Peyer's patch (tissue), 4 donors: ENCODE measurements at regions not wholly inside any gene's neighbourhood (a gene's known extent, or its start where the extent isn't known, plus 50 kb on each side); places are given as distances from the start of the nearest gene placed in this dataset.
"Not testable (repeated sequence)": the region's sequence is repeated elsewhere in the genome, so short reads cannot be mapped to it uniquely, and the experiment has no call there.

Experiments used
- DNase-seq, 3 donors: peaks; one replicate each; pipeline ENCODE4 v3.0.0-alpha.2; 2017 to 2019
- H3K27ac ChIP-seq, 4 donors: fragments of 200-600 bp; sonication (generic); one replicate each; pipeline ENCODE4 v1.5.1; 2016 to 2019
- H3K27me3 ChIP-seq, 2 donors: fragments of 200-600 bp; sonication (generic); one replicate each; pipeline ENCODE4 v1.5.1; 2019
- H3K36me3 ChIP-seq, 3 donors: fragments of 200-600 bp; sonication (generic); one replicate each; pipeline ENCODE4 v1.5.1; 2016 to 2019
- H3K4me1 ChIP-seq, 4 donors: fragments of 200-600 bp; sonication (generic); one replicate each; pipeline ENCODE4 v1.5.1; 2016 to 2019
- H3K4me3 ChIP-seq, 4 donors: fragments of 200-600 bp; sonication (generic); 1 replicate in 3 of 4; 2 replicates in 1 of 4; pipeline ENCODE4 v1.5.1; 2016 to 2019; ENCODE audit warnings: mild to moderate bottlenecking in 1 of 4
- H3K9me3 ChIP-seq, 4 donors: fragments of 200-600 bp; sonication (generic); one replicate each; pipeline ENCODE4 v1.5.1; 2016 to 2019; ENCODE audit warnings: mild to moderate bottlenecking in 1 of 4
- CTCF ChIP-seq, 6 experiments: fragments of 450-650 bp in 4 of 6; fragments of 200-600 bp in 2 of 6; sonication (generic) in 1 of 6; IDR thresholded peaks; one replicate each; pipeline ENCODE4 v1.5.1; 2017 to 2019; ENCODE audit warnings: antibody characterized with exemption in 6 of 6, mild to moderate bottlenecking in 3 of 6, moderate library complexity in 1 of 6
- POLR2A ChIP-seq, 2 donors: fragments of 450-650 bp; IDR thresholded peaks; one replicate each; pipeline ENCODE4 v1.5.1; 2017; ENCODE audit warnings: antibody characterized with exemption in 2 of 2, mild to moderate bottlenecking in 2 of 2, moderate library complexity in 2 of 2

GRCh38 chr3:153927107-153927506 is 194.1 kb upstream of the ARHGEF26 start:
- H3K27ac ChIP-seq, result no peak overlapping the region
- no peaks in the 10 kb centered on the region for H3K4me1 ChIP-seq
- no peak for DNase-seq
- no peaks in the 10 kb centered on the region for H3K36me3 ChIP-seq
- H3K9me3 ChIP-seq, result no peaks in the 10 kb centered on the region
- no peak for TF ChIP-seq POLR2A (IDR thresholded peaks at IDR 0.05)
- no peak for TF ChIP-seq CTCF (IDR thresholded peaks at IDR 0.05)
- no peak overlapping the region for H3K4me3 ChIP-seq
- no peaks in the 10 kb centered on the region for H3K27me3 ChIP-seq

- Histone ChIP-seq H3K27me3 (no peaks in the 10 kb centered on the region), H3K4me3 (no peak overlapping the region), H3K4me1 (no peaks in the 10 kb centered on the region), H3K9me3 (no peaks in the 10 kb centered on the region), H3K27ac (no peak overlapping the region), H3K36me3 (no peaks in the 10 kb centered on the region)
- TF ChIP-seq CTCF (IDR thresholded peaks at IDR 0.05) (no peak), POLR2A (IDR thresholded peaks at IDR 0.05) (no peak)
- DNase-seq, result no peak
Measured at GRCh38 chr3:153928851-153929250, 192.3 kb upstream of the ARHGEF26 start.

- DNase-seq, H3K4me3 ChIP-seq, H3K27me3 ChIP-seq, H3K36me3 ChIP-seq, H3K27ac ChIP-seq, H3K4me1 ChIP-seq, H3K9me3 ChIP-seq: not testable (repeated sequence)
Measured at GRCh38 chr3:153933481-153933880, 187.7 kb upstream of the ARHGEF26 start.

GRCh38 chr3:153944084-153944483 is 177.1 kb upstream of the ARHGEF26 start:
- Histone ChIP-seq H3K27me3 (no peaks in the 10 kb centered on the region), H3K4me3 (no peak overlapping the region), H3K4me1 (no peaks in the 10 kb centered on the region), H3K36me3 (no peaks in the 10 kb centered on the region), H3K27ac (no peak overlapping the region), H3K9me3 (no peaks in the 10 kb centered on the region)
- no peak for DNase-seq
- TF ChIP-seq CTCF (IDR thresholded peaks at IDR 0.05) (no peak), POLR2A (IDR thresholded peaks at IDR 0.05) (no peak)

- DNase-seq, result no peak
- no peak overlapping the region for H3K4me3 ChIP-seq
- H3K27ac ChIP-seq, result no peak overlapping the region
- H3K9me3 ChIP-seq, result no peaks in the 10 kb centered on the region
- no peaks in the 10 kb centered on the region for H3K4me1 ChIP-seq
- H3K27me3 ChIP-seq, result no peaks in the 10 kb centered on the region
- no peaks in the 10 kb centered on the region for H3K36me3 ChIP-seq
- TF ChIP-seq CTCF (IDR thresholded peaks at IDR 0.05) (no peak), POLR2A (IDR thresholded peaks at IDR 0.05) (no peak)
Measured at GRCh38 chr3:153951276-153951675, 169.9 kb upstream of the ARHGEF26 start.

GRCh38 chr3:153952091-153952490 is 169.1 kb upstream of the ARHGEF26 start:
- no peak for DNase-seq
- TF ChIP-seq CTCF (IDR thresholded peaks at IDR 0.05), result no peak
- no peak for TF ChIP-seq POLR2A (IDR thresholded peaks at IDR 0.05)
- H3K36me3 ChIP-seq, result no peaks in the 10 kb centered on the region
- H3K4me1 ChIP-seq, result no peaks in the 10 kb centered on the region
- H3K9me3 ChIP-seq, result no peaks in the 10 kb centered on the region
- no peak overlapping the region for H3K27ac ChIP-seq
- H3K27me3 ChIP-seq, result no peaks in the 10 kb centered on the region
- H3K4me3 ChIP-seq, result no peak overlapping the region
